Brain microvascular endothelial cell (primary cell): ENCODE measurements at regions not wholly inside any gene's neighbourhood (a gene's known extent, or its start where the extent isn't known, plus 50 kb on each side); places are given as distances from the start of the nearest gene placed in this dataset.

Experiments used
- DNase-seq: peaks from one replicate; pipeline ENCODE4 v3.0.0-alpha.2; 2020
- H3K27ac ChIP-seq: fragments of 250-450 bp; sonication (Bioruptor Pico); 2 replicates; pipeline ENCODE4 v1.5.1; 2020; ENCODE audit warnings: mild to moderate bottlenecking, moderate library complexity
- H3K27me3 ChIP-seq: fragments of 250-450 bp; sonication (Bioruptor Pico); replicated peaks from 2 replicates; pipeline ENCODE4 v1.5.1; 2020; ENCODE audit warnings: mild to moderate bottlenecking
- H3K36me3 ChIP-seq: fragments of 250-450 bp; sonication (Bioruptor Pico); replicated peaks from 2 replicates; pipeline ENCODE4 v1.5.1; 2020; ENCODE audit warnings: mild to moderate bottlenecking
- H3K4me3 ChIP-seq: 2 replicates; pipeline ENCODE4 v1.5.1; 2011; ENCODE audit warnings: low read depth, mild to moderate bottlenecking, control low read depth, low read length, moderate library complexity
- in situ Hi-C: cut with HindIII; loops from 2 replicates; pipeline ENCODE4 v1.10.0; 2017; ENCODE audit warnings: low sequenced_read_pairs, low pct_ligation_motif_present
- TF ChIP-seq, protein P1 (sequence below): IDR thresholded peaks from 2 replicates; pipeline ENCODE4 v1.5.1; 2011; ENCODE audit warnings: low read depth, mild to moderate bottlenecking, moderate library complexity, low read length, control low read depth, inconsistent platforms; ENCODE audit errors: missing control alignments

DNA sequence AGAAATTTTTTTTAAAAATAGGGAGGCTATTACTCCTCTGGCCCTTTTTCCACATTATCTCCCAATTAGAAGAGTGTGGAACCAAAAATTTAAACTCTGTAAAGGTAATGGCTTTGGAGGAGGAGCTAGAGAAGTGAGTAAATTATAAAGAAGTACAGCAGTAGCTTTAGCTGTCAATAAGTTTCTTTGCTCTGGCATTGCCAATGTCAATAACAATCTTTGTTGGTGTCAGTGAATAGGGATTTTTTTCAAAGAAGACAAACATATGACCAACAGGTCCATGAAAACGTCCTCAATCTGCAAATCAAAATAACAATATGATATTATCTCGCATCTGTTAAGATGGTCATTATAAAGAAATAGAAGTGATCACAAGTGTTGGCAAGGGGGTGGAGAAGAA lies 227.1 kb upstream of the MBL2 start:
- Histone ChIP-seq H3K27ac (no peak overlapping the region), H3K36me3 (no peaks in the 10 kb centered on the region), H3K27me3 (no peaks in the 10 kb centered on the region), H3K4me3 (no peak overlapping the region)
- TF ChIP-seq, protein P1, sequence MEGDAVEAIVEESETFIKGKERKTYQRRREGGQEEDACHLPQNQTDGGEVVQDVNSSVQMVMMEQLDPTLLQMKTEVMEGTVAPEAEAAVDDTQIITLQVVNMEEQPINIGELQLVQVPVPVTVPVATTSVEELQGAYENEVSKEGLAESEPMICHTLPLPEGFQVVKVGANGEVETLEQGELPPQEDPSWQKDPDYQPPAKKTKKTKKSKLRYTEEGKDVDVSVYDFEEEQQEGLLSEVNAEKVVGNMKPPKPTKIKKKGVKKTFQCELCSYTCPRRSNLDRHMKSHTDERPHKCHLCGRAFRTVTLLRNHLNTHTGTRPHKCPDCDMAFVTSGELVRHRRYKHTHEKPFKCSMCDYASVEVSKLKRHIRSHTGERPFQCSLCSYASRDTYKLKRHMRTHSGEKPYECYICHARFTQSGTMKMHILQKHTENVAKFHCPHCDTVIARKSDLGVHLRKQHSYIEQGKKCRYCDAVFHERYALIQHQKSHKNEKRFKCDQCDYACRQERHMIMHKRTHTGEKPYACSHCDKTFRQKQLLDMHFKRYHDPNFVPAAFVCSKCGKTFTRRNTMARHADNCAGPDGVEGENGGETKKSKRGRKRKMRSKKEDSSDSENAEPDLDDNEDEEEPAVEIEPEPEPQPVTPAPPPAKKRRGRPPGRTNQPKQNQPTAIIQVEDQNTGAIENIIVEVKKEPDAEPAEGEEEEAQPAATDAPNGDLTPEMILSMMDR, result no peak
- in situ Hi-C loops, result no loop called here
- DNase-seq, result no peak

GRCh38 chr10:52999258-52999657 lies 226.7 kb upstream of the MBL2 start:
- TF ChIP-seq, protein P1, result no peak
- no peaks in the 10 kb centered on the region for H3K36me3 ChIP-seq
- no peaks in the 10 kb centered on the region for H3K27me3 ChIP-seq
- no peak for DNase-seq
- no peak overlapping the region for H3K27ac ChIP-seq
- in situ Hi-C loops, result no loop called here
- H3K4me3 ChIP-seq, result no peak overlapping the region

DNA sequence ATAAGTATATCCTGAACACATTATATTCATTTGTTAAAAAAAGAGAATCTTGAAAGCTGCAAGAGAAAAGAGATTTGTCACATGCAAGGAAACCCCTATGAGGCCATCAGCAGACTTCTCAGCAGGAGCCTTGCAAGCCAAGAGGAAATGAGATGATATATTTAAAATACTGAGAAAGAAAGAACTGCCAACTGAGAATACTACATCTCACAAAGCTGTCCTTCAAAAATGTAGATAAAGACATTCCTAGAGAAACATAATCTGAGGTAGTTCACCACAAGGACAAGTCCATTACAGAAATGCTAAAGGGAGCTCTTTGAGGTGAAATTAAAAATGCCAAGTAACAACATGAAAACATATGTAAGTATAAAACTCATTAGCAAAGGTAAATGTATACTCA lies 224.4 kb upstream of the MBL2 start:
- H3K4me3 ChIP-seq, result no peak overlapping the region
- TF ChIP-seq, protein P1, result no peak
- no peaks in the 10 kb centered on the region for H3K27me3 ChIP-seq
- no peaks in the 10 kb centered on the region for H3K36me3 ChIP-seq
- no peak for DNase-seq
- in situ Hi-C loops, result no loop called here
- H3K27ac ChIP-seq, result no peak overlapping the region

DNA sequence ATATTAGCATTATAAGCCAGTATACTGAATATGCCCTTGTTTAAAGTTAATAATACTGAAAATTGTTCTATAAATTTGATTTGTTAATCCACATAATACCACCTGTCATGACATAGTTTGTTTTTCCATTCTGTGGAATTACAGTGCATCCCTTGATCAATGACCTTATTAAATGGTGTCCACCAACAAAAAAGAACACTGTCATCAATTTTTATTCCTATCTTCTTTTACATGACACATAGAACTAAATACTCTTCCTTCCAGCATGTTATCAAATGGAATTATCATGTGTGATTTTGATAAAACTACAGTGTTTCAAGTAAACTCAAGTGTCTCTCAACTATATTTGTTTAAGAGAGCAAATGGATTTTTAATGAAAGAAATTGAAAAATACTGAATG lies 221.8 kb upstream of the MBL2 start:
- H3K4me3 ChIP-seq, result no peak overlapping the region
- DNase-seq, result no peak
- no peaks in the 10 kb centered on the region for H3K27me3 ChIP-seq
- TF ChIP-seq, protein P1, result no peak
- no peak overlapping the region for H3K27ac ChIP-seq
- in situ Hi-C loops, result no loop called here
- H3K36me3 ChIP-seq, result no peaks in the 10 kb centered on the region

DNA sequence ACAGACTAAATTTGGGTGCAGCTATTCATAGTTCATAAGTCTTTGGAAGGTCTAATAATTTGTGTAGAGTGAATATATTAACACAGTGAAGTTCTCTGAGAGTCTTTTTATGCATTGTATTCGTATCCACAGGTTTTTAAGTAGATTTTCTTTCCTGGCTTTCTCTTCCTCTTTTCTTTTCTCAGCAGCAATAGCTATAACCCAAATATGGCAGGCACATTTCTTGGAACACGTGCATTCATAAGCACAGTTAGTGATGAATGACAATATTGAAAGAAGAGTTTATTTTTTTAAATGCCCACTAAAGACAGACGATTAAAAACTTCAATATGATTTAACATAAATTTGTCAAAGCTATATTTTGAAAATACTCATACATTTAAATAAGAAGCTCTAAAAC lies 220.5 kb upstream of the MBL2 start:
- no peak overlapping the region for H3K27ac ChIP-seq
- H3K4me3 ChIP-seq, result no peak overlapping the region
- no peaks in the 10 kb centered on the region for H3K27me3 ChIP-seq
- DNase-seq, result no peak
- TF ChIP-seq, protein P1, result no peak
- no peaks in the 10 kb centered on the region for H3K36me3 ChIP-seq
- in situ Hi-C loops, result no loop called here

GRCh38 chr10:52992567-52992966 lies 220.0 kb upstream of the MBL2 start:
- Histone ChIP-seq H3K36me3 (no peaks in the 10 kb centered on the region), H3K27me3 (no peaks in the 10 kb centered on the region), H3K4me3 (no peak overlapping the region), H3K27ac (no peak overlapping the region)
- DNase-seq, result no peak
- TF ChIP-seq, protein P1, result no peak
- in situ Hi-C loops, result no loop called here
